GM19452 (cell line): ENCODE measurements at regions not wholly inside any gene's neighbourhood (a gene's known extent, or its start where the extent isn't known, plus 50 kb on each side); places are given as distances from the start of the nearest gene placed in this dataset.
"Not testable (repeated sequence)": the region's sequence is repeated elsewhere in the genome, so short reads cannot be mapped to it uniquely, and the experiment has no call there.

Experiments
- ATAC-seq: cut with Tn5 transposase; IDR thresholded peaks from one replicate; pipeline ENCODE4 v1.9.1; 2021; ENCODE audit not compliant: unreplicated experiment

GRCh38 chr2:67891642-67892041, 171.2 kb downstream of the C1D start:
- no peak for ATAC-seq

GRCh38 chr2:67892339-67892846, 170.4 kb downstream of the C1D start:
- no peak for ATAC-seq

GRCh38 chr2:67895227-67895941, 167.4 kb downstream of the C1D start:
- no peak for ATAC-seq

GRCh38 chr2:67896076-67896475, 166.7 kb downstream of the C1D start:
- ATAC-seq: no peak

GRCh38 chr2:67896476-67896875, 166.3 kb downstream of the C1D start:
- no peak for ATAC-seq

GRCh38 chr2:67898595-67898994, 164.2 kb downstream of the C1D start:
- ATAC-seq: no peak

- no peak for ATAC-seq
Observed at GRCh38 chr2:67899187-67899586, 163.6 kb downstream of the C1D start.

- no peak for ATAC-seq
Observed at GRCh38 chr2:67900826-67901225, 162.0 kb downstream of the C1D start.

- no peak for ATAC-seq
Observed at GRCh38 chr2:67904566-67904965, 158.2 kb downstream of the C1D start.

- no peak for ATAC-seq
Observed at GRCh38 chr2:67904966-67905365, 157.8 kb downstream of the C1D start.

- not testable (repeated sequence) for ATAC-seq
Observed at GRCh38 chr2:67906547-67906946, 156.3 kb downstream of the C1D start.

GRCh38 chr2:67917332-67918054, 145.3 kb downstream of the C1D start:
- no peak for ATAC-seq

- no peak for ATAC-seq
Observed at GRCh38 chr2:67918471-67918870, 144.3 kb downstream of the C1D start.

- no peak for ATAC-seq
Observed at GRCh38 chr2:67919490-67919889, 143.3 kb downstream of the C1D start.

GRCh38 chr2:67922080-67922785, 140.6 kb downstream of the C1D start:
- no peak for ATAC-seq

GRCh38 chr2:67923696-67924095, 139.1 kb downstream of the C1D start:
- ATAC-seq: no peak

- no peak for ATAC-seq
Observed at GRCh38 chr2:67927501-67927900, 135.3 kb downstream of the C1D start.

- ATAC-seq: no peak
Observed at GRCh38 chr2:67930156-67930555, 132.6 kb downstream of the C1D start.

GRCh38 chr2:67936969-67937368, 125.8 kb downstream of the C1D start:
- ATAC-seq: no peak

GRCh38 chr2:67938053-67938452, 124.8 kb downstream of the C1D start:
- ATAC-seq: no peak

GRCh38 chr2:67945056-67945455, 117.7 kb downstream of the C1D start:
- ATAC-seq: no peak

GRCh38 chr2:67945940-67946339, 116.9 kb downstream of the C1D start:
- ATAC-seq: no peak
